GM13977 (cell line): ENCODE measurements at regions not wholly inside any gene's neighbourhood (a gene's known extent, or its start where the extent isn't known, plus 50 kb on each side); places are given as distances from the start of the nearest gene placed in this dataset.

Source experiments
- DNase-seq: peaks from one replicate; pipeline ENCODE4 v3.0.0; 2012; ENCODE audit warnings: low spot score
- in situ Hi-C: fragments of 300-500 bp; cut with MboI; formaldehyde crosslinking; loops from one replicate; pipeline ENCODE4 v1.12.0; 2022; ENCODE audit warnings: low sequenced_read_pairs, low pct_unique_long_range_greater_than_20kb, mixed read lengths, inconsistent platforms; ENCODE audit not compliant: unreplicated experiment
- TF ChIP-seq, protein P1 (sequence below): IDR thresholded peaks from 2 replicates; pipeline ENCODE4 v1.5.1; 2012; ENCODE audit warnings: mild to moderate bottlenecking, control low read depth; ENCODE audit not compliant: insufficient read depth; ENCODE audit errors: extremely low read depth, missing control alignments

DNA sequence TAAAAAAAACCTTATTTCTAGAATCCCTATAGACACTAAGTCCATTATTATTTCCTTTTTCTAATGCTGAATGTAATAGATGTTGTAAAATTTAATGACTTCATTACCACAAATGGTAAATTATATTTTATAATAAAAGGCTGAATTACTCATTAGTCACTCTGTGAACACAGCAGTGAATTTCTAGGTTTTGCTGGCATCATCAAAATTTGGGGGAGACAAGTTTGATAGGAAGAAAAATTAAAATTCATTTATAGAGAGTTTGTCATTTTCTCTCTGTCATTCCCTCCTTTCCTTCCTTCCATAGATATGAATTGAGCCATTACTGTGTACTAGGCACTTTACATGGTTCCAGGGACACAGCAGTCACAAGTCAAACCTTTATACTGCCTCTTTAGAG lies 340.9 kb downstream of the TRIB2 start:
- no peak for DNase-seq
- TF ChIP-seq, protein P1, sequence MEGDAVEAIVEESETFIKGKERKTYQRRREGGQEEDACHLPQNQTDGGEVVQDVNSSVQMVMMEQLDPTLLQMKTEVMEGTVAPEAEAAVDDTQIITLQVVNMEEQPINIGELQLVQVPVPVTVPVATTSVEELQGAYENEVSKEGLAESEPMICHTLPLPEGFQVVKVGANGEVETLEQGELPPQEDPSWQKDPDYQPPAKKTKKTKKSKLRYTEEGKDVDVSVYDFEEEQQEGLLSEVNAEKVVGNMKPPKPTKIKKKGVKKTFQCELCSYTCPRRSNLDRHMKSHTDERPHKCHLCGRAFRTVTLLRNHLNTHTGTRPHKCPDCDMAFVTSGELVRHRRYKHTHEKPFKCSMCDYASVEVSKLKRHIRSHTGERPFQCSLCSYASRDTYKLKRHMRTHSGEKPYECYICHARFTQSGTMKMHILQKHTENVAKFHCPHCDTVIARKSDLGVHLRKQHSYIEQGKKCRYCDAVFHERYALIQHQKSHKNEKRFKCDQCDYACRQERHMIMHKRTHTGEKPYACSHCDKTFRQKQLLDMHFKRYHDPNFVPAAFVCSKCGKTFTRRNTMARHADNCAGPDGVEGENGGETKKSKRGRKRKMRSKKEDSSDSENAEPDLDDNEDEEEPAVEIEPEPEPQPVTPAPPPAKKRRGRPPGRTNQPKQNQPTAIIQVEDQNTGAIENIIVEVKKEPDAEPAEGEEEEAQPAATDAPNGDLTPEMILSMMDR = no peak
- in situ Hi-C loops = no loop called here

DNA sequence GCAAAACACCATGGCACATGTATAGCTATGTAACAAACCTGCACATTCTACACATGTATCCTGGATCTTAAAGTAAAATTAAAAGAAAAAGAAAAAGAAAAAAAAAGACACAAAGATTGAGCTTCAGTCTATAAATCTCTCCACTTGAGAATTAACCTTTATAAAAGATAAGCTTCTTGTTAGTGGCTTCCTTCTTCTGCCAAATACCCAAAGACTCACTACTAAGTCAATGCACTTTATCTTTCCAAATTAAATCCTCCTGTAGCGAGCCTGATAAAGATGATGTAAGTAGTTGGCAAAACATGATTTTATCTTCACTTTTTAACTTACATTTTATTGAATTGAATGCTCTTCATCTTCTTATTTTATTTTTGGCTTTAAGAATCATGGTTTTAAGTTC lies 349.9 kb downstream of the TRIB2 start:
- TF ChIP-seq, protein P1 = no peak
- no peak for DNase-seq
- in situ Hi-C loops = no loop called here

DNA sequence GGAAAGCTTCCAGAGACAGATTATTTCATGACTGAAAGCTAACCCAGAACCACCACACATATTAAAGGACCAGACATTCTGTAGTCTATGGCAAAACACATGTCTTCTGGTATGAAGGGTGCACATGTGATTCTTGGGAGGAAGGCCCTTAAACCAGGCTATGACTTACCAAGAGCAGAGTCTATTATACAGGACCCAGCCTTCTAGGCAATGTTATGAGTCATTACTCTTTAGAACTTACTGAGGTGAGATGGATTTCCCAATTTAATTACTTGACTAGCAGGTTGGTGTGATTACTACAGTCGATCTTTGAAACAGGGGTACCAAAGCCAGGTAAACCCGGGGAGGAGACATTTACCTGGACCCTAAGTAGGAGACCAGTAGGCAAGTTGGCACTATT lies 350.8 kb downstream of the TRIB2 start:
- TF ChIP-seq, protein P1 = no peak

GRCh38 chr2:13089971-13090370 lies 373.2 kb downstream of the TRIB2 start:
- TF ChIP-seq, protein P1 = no peak
- in situ Hi-C loops = no loop called here
- no peak for DNase-seq

More for the DNA sequence above, 350.8 kb downstream of the TRIB2 start:
- in situ Hi-C loops = no loop called here
- DNase-seq = no peak

GRCh38 chr2:13091455-13091854 lies 374.7 kb downstream of the TRIB2 start:
- DNase-seq = no peak
- in situ Hi-C loops = no loop called here
- TF ChIP-seq, protein P1 = no peak

DNA sequence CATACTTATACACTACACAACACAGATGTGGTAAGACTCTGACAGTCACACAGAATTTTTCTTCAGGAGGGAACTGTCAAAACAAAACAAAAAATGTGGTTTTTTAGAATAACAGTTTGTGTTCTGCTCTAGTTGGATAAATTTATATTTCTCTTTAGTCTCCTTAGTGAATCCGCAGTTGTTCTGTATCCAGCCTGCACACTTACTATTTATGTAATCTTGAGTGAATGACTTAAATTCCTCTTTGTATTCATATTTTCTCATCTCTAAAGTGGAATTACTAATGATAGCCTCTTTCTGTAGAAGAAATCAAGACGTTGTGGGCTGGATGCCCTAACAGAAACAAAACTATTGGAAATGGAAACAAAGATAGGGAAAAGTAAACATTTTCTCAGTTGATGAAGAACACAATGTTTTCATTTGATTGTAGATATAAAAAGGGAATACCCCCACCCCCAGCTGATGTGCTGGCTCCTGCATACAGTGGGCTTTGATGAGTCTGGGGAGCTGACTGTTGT lies 375.2 kb downstream of the TRIB2 start:
- no peak for DNase-seq
- TF ChIP-seq, protein P1 = no peak
- in situ Hi-C loops = no loop called here
